H1 (cell line): ENCODE measurements at regions not wholly inside any gene's neighbourhood (a gene's known extent, or its start where the extent isn't known, plus 50 kb on each side); places are given as distances from the start of the nearest gene placed in this dataset.

Source experiments
- CTCF ChIA-PET: fragments of 300-600 bp; sonication (Branson Sonifier 250); formaldehyde crosslinking; loops from one replicate; lab custom pipeline; 2021; ENCODE audit not compliant: partially characterized antibody; lab: Charles Lee
- POLR2A ChIA-PET: fragments of 300-600 bp; sonication (Branson Sonifier 250); formaldehyde crosslinking; loops from one replicate; lab custom pipeline; 2021; ENCODE audit warnings: inconsistent platforms; ENCODE audit not compliant: partially characterized antibody; lab: Charles Lee
- DNase-seq, 2 experiments: peaks; one replicate each; pipeline versions ENCODE4 v3.0.0 to v3.0.0-alpha.2; 2010 to 2022; ENCODE audit warnings: low spot score in 2 of 2, low read depth in 1 of 2, mixed read lengths in 1 of 2
- FAIRE-seq: peaks from 2 replicates; lab custom pipeline; 2011; peaks lifted over from hg19 to GRCh38; lab: Jason Lieb, UNC
- H2AFZ ChIP-seq: 2 replicates; pipeline ENCODE4 v1.8.1; 2012; ENCODE audit warnings: low read length, inconsistent platforms
- H2AK5ac ChIP-seq: 2 replicates; pipeline ENCODE4 v1.6.1; 2013; ENCODE audit warnings: low read depth, low read length
- H2BK120ac ChIP-seq: replicated peaks from 2 replicates; pipeline ENCODE3; 2013; ENCODE audit warnings: low read depth, low read length, inconsistent platforms
- H2BK12ac ChIP-seq: 2 replicates; pipeline ENCODE4 v1.6.1; 2013; ENCODE audit warnings: low read depth, low read length
- H2BK15ac ChIP-seq: 2 replicates; pipeline ENCODE4 v1.6.1; 2013; ENCODE audit warnings: low read length
- H2BK20ac ChIP-seq: 2 replicates; pipeline ENCODE4 v1.6.1; 2013; ENCODE audit warnings: low read length
- H2BK5ac ChIP-seq: 2 replicates; pipeline ENCODE4 v1.6.1; 2013; ENCODE audit warnings: low read depth, low read length
- H3K14ac ChIP-seq: 2 replicates; pipeline ENCODE4 v1.6.1; 2013; ENCODE audit warnings: inconsistent platforms; ENCODE audit not compliant: insufficient read length
- H3K18ac ChIP-seq: 2 replicates; pipeline ENCODE4 v1.6.1; 2013; ENCODE audit warnings: low read length; ENCODE audit errors: extremely low read depth
- H3K23ac ChIP-seq: 2 replicates; pipeline ENCODE4 v1.6.1; 2013; ENCODE audit warnings: inconsistent platforms; ENCODE audit not compliant: insufficient read length
- H3K23me2 ChIP-seq: 2 replicates; pipeline ENCODE4 v1.6.1; 2013; ENCODE audit warnings: low read depth, low read length
- H3K27ac ChIP-seq: 2 replicates; pipeline ENCODE4 v1.6.1; 2011; ENCODE audit warnings: low read depth, low read length, inconsistent platforms
- H3K27me3 ChIP-seq, 4 experiments: replicated peaks in 1 of 4; 1 replicate in 1 of 4; 2 replicates in 3 of 4; pipeline versions ENCODE4 v1.6.1 to v1.8.1; 2011 to 2013; ENCODE audit warnings: low read length in 3 of 4, mild to moderate bottlenecking in 3 of 4, inconsistent platforms in 2 of 4, mixed read lengths in 2 of 4, moderate library complexity in 1 of 4; ENCODE audit not compliant: control insufficient read depth in 3 of 4, insufficient read depth in 3 of 4; ENCODE audit errors: extremely low read depth in 1 of 4
- H3K36me3 ChIP-seq, 4 experiments: 2 replicates each; pipeline versions ENCODE4 v1.6.1 to v1.8.1; 2011 to 2013; ENCODE audit warnings: mild to moderate bottlenecking in 4 of 4, low read length in 3 of 4, moderate library complexity in 2 of 4, control low read depth in 1 of 4, inconsistent platforms in 1 of 4; ENCODE audit not compliant: insufficient read depth in 4 of 4, control insufficient read depth in 2 of 4
- H3K4ac ChIP-seq: replicated peaks from 2 replicates; pipeline ENCODE3; 2013; ENCODE audit warnings: low read length, low read depth, mixed read lengths, inconsistent platforms; ENCODE audit not compliant: insufficient read length
- H3K4me1 ChIP-seq, 4 experiments: replicated peaks in 1 of 4; 1 replicate in 1 of 4; 2 replicates in 3 of 4; pipeline versions ENCODE4 v1.6.1 to v1.8.1; 2011 to 2013; ENCODE audit warnings: low read length in 3 of 4, inconsistent platforms in 2 of 4, mixed read lengths in 1 of 4; ENCODE audit not compliant: insufficient read depth in 4 of 4, control insufficient read depth in 3 of 4
- H3K4me2 ChIP-seq, 2 experiments: 2 replicates each; pipeline versions ENCODE4 v1.6.1 to v1.8.1; 2011 to 2013; ENCODE audit warnings: low read depth in 2 of 2, low read length in 2 of 2, control low read depth in 1 of 2, inconsistent platforms in 1 of 2, mild to moderate bottlenecking in 1 of 2; ENCODE audit not compliant: insufficient read depth in 1 of 2
- H3K4me3 ChIP-seq, 4 experiments: fragments of 200-600, 300-600 bp in 1 of 4; sonication (generic), shearing (Covaris generic), sonication (Bioruptor Twin) in 1 of 4; 2 replicates each; pipeline versions ENCODE4 v1.5.1 to v1.8.1; 2011 to 2016; ENCODE audit warnings: low read length in 4 of 4, low read depth in 3 of 4, control low read depth in 2 of 4, inconsistent platforms in 2 of 4, mild to moderate bottlenecking in 2 of 4, mixed read lengths in 1 of 4, moderate library complexity in 1 of 4; ENCODE audit not compliant: insufficient read depth in 2 of 4; ENCODE audit errors: extremely low read depth in 1 of 4
- H3K56ac ChIP-seq: replicated peaks from 2 replicates; pipeline ENCODE3; 2013; ENCODE audit warnings: low read depth, mild to moderate bottlenecking, mixed read lengths, low read length, inconsistent platforms; ENCODE audit not compliant: insufficient read length
- H3K79me1 ChIP-seq: 2 replicates; pipeline ENCODE4 v1.6.1; 2013; ENCODE audit warnings: low read depth, low read length, control low read depth
- H3K79me2 ChIP-seq, 2 experiments: 2 replicates each; pipeline versions ENCODE4 v1.6.1 to v1.8.1; 2012 to 2013; ENCODE audit warnings: low read length in 2 of 2, mild to moderate bottlenecking in 2 of 2, inconsistent platforms in 1 of 2; ENCODE audit not compliant: insufficient read depth in 2 of 2, control insufficient read depth in 1 of 2
- H3K9ac ChIP-seq, 4 experiments: replicated peaks in 1 of 4; 1 replicate in 1 of 4; 2 replicates in 3 of 4; pipeline versions ENCODE4 v1.6.1 to v1.8.1; 2011 to 2013; ENCODE audit warnings: low read depth in 3 of 4, low read length in 3 of 4, control low read depth in 2 of 4, mild to moderate bottlenecking in 2 of 4, moderate library complexity in 2 of 4, inconsistent platforms in 1 of 4; ENCODE audit errors: extremely low read depth in 1 of 4
- H3K9me3 ChIP-seq, 2 experiments: 2 replicates each; pipeline versions ENCODE4 v1.6.1 to v1.8.1; 2012 to 2013; ENCODE audit warnings: mild to moderate bottlenecking in 2 of 2, moderate library complexity in 2 of 2, control low read depth in 1 of 2, inconsistent platforms in 1 of 2, low read depth in 1 of 2, low read length in 1 of 2, mixed read lengths in 1 of 2; ENCODE audit not compliant: insufficient read depth in 2 of 2
- H4K20me1 ChIP-seq, 2 experiments: replicated peaks in 1 of 2; 2 replicates each; pipeline versions ENCODE3 to v1.8.1; 2011 to 2013; ENCODE audit warnings: inconsistent platforms in 2 of 2, low read length in 2 of 2, mild to moderate bottlenecking in 1 of 2; ENCODE audit not compliant: insufficient read depth in 2 of 2, control insufficient read depth in 1 of 2
- H4K5ac ChIP-seq: 2 replicates; pipeline ENCODE4 v1.6.1; 2013; ENCODE audit warnings: low read length, low read depth, mixed read lengths, inconsistent platforms; ENCODE audit not compliant: insufficient read length
- H4K8ac ChIP-seq: 2 replicates; pipeline ENCODE4 v1.8.0; 2013; ENCODE audit warnings: mild to moderate bottlenecking, moderate library complexity, low read length, inconsistent platforms; ENCODE audit not compliant: insufficient read depth; ENCODE audit errors: extremely low read depth
- H4K91ac ChIP-seq: replicated peaks from 2 replicates; pipeline ENCODE3; 2013; ENCODE audit warnings: low read length, mixed read lengths, inconsistent platforms; ENCODE audit not compliant: insufficient read length
- CTCF ChIP-seq, 3 experiments: IDR thresholded peaks; 1 replicate in 2 of 3; 2 replicates in 1 of 3; pipeline versions ENCODE4 v1.5.1 to v1.6.1; 2011; ENCODE audit warnings: low read length in 3 of 3, mild to moderate bottlenecking in 3 of 3, inconsistent platforms in 2 of 3, low read depth in 1 of 3, moderate library complexity in 1 of 3; ENCODE audit not compliant: insufficient read depth in 1 of 3; ENCODE audit errors: control extremely low read depth in 1 of 3
- EGR1 ChIP-seq: IDR thresholded peaks from 2 replicates; pipeline ENCODE4 v1.6.1; 2011; ENCODE audit warnings: low read depth, low read length, borderline replicate concordance
- KDM5A ChIP-seq: fragments of 200-600 bp; IDR thresholded peaks from 2 replicates; pipeline ENCODE4 v1.7.1; 2012; ENCODE audit warnings: mild to moderate bottlenecking, low read length, inconsistent platforms, mixed read lengths
- NANOG ChIP-seq: IDR thresholded peaks from 2 replicates; pipeline ENCODE4 v1.6.1; 2011; ENCODE audit warnings: low read length, low read depth, mild to moderate bottlenecking, inconsistent platforms; ENCODE audit not compliant: insufficient read depth, poor library complexity, severe bottlenecking
- POLR2AphosphoS5 ChIP-seq: IDR thresholded peaks from 2 replicates; pipeline ENCODE4 v1.6.1; 2011; ENCODE audit warnings: low read depth, low read length
- SIX5 ChIP-seq: IDR thresholded peaks from 2 replicates; pipeline ENCODE4 v1.6.1; 2011; ENCODE audit warnings: mild to moderate bottlenecking, low read depth, low read length
- SRF ChIP-seq: IDR thresholded peaks from 2 replicates; pipeline ENCODE4 v1.6.1; 2011; ENCODE audit warnings: mild to moderate bottlenecking, low read depth, low read length, moderate library complexity
- USF2 ChIP-seq: IDR thresholded peaks from 2 replicates; pipeline ENCODE4 v1.6.1; 2011; ENCODE audit warnings: low read length, improper control_type of control experiment
- WGBS, 2 experiments: shearing (Covaris generic) in 1 of 2; methylation state at CpG; one replicate each; pipeline versions ENCODE4 v1.1.6 to v1.1.7; 2013 to 2015; ENCODE audit warnings: low lambda C conversion rate in 2 of 2, mixed read lengths in 2 of 2, inconsistent platforms in 1 of 2, low coverage in 1 of 2, missing lambda C conversion rate in 1 of 2; ENCODE audit not compliant: insufficient replicate concordance in 2 of 2, insufficient coverage in 1 of 2, insufficient read length in 1 of 2; ENCODE audit errors: extremely low coverage in 1 of 2, missing lambda C conversion rate in 1 of 2; 5-methylcytosine and 5-hydroxymethylcytosine counted together

- TF ChIP-seq SIX5, result no peak
- no peak for TF ChIP-seq EGR1
- TF ChIP-seq USF2, result no peak
- TF ChIP-seq KDM5A, result no peak
- no peak for TF ChIP-seq NANOG
- no peak for TF ChIP-seq POLR2AphosphoS5
- no peak for TF ChIP-seq CTCF (IDR thresholded peaks at IDR 0.05; ENCODE audit: control extremely low read depth in 1 of 3, insufficient read depth in 1 of 3, low read depth in 1 of 3, low read length in 3 of 3)
- TF ChIP-seq SRF, result no peak
- Histone ChIP-seq H3K56ac (no peak overlapping the region), H4K91ac (no peak overlapping the region), H3K9me3 (no peaks in the 10 kb centered on the region; a peak in 1 of 4 replicates), H3K36me3 (no peaks in the 10 kb centered on the region), H3K9ac (no peak overlapping the region), H2AK5ac (no peak overlapping the region), H2BK15ac (no peak overlapping the region), H3K4ac (no peak overlapping the region), H3K23me2 (peaks cover 4% of the 10 kb centered on the region), H2BK12ac (no peak overlapping the region), H3K4me3 (no peak overlapping the region), H3K18ac (no peak overlapping the region), H3K4me2 (no peak overlapping the region), H2AFZ (no peak overlapping the region), H3K79me1 (no peaks in the 10 kb centered on the region), H4K8ac (no peak overlapping the region), H4K20me1 (peaks cover 0 to 4% of the 10 kb centered on the region in 2 experiments), H4K5ac (no peak overlapping the region), H2BK5ac (no peak overlapping the region), H3K23ac (no peak overlapping the region), H2BK20ac (no peak overlapping the region), H2BK120ac (no peak overlapping the region), H3K79me2 (no peaks in the 10 kb centered on the region), H3K14ac (no peak overlapping the region), H3K27me3 (peaks cover 2 to 14% (median 9%) of the 10 kb centered on the region in 4 experiments), H3K27ac (no peak overlapping the region), H3K4me1 (peaks cover 0 to 3% (median 2%) of the 10 kb centered on the region in 4 experiments; a peak in 4 of 7 replicates)
- POLR2A ChIA-PET, result no interaction called here
- DNase-seq (no peak), FAIRE-seq (no peak)
- CTCF ChIA-PET, result interaction anchor here (0.7 to 14.3 kb wide), 7 partner anchors 9 to 909 kb away, joined by 3 to 145 read pairs (median 4); no protein-coding TSS in a partner anchor
- 87% methylated on average over 7 of the region's 7 CpGs; no CpG with 5 or more reads in 1 of the 2 experiments for WGBS, 2 experiments
Observed at GRCh38 chr16:55051571-55052347, 121.1 kb downstream of the IRX5 start.
